SU-DHL-6 (cell line): ENCODE measurements at regions not wholly inside any gene's neighbourhood (a gene's known extent, or its start where the extent isn't known, plus 50 kb on each side); places are given as distances from the start of the nearest gene placed in this dataset.

ENCODE experiments used
- CTCF ChIP-seq: fragments of 200-600 bp; sonication (generic); IDR thresholded peaks from one replicate; pipeline ENCODE4 v1.5.1; 2017; ENCODE audit warnings: antibody characterized with exemption, mild to moderate bottlenecking, low read length, moderate library complexity; ENCODE audit not compliant: insufficient read depth, poor library complexity, severe bottlenecking
- EZH2phosphoT487 ChIP-seq: fragments of 200-600 bp; sonication (generic), shearing (Covaris generic); conservative IDR thresholded peaks from 2 replicates; pipeline ENCODE4 v1.6.1; 2018; ENCODE audit warnings: mild to moderate bottlenecking, antibody characterized with exemption, low read length, moderate library complexity, mixed read lengths

- no peak for TF ChIP-seq EZH2phosphoT487
- TF ChIP-seq CTCF: no peak
Observed at GRCh38 chr1:98384461-98385141, 276.9 kb upstream of the SNX7 start.
